IMR-90 (cell line): ENCODE measurements at regions not wholly inside any gene's neighbourhood (a gene's known extent, or its start where the extent isn't known, plus 50 kb on each side); places are given as distances from the start of the nearest gene placed in this dataset.

Source experiments
- ATAC-seq: fragments of 200-7000 bp; cut with Tn5 transposase; 2 replicates; pipeline ENCODE4 v1.9.1; 2020; ENCODE audit warnings: low read depth, mild to moderate bottlenecking, moderate library complexity
- BruUV-seq: library from RNA; stranded (reverse); fragments of 400-500 nt; replicated peaks from 2 replicates; lab custom pipeline; 2021; lab: Mats Ljungman, UMichigan
- CTCF ChIA-PET: fragments of 300-600 bp; formaldehyde crosslinking; extraction: SDS; loops from one replicate; lab custom pipeline; 2021; ENCODE audit warnings: antibody characterized with exemption; lab: Yijun Ruan, JAX
- POLR2A ChIA-PET: fragments of 300-600 bp; sonication (Branson Sonifier 250); formaldehyde crosslinking; loops from one replicate; lab custom pipeline; 2022; ENCODE audit warnings: antibody characterized with exemption; ENCODE audit not compliant: unreplicated experiment; lab: Charles Lee
- DNase-seq: peaks from one replicate; pipeline ENCODE4 v3.0.0; 2013
- H2AFZ ChIP-seq: replicated peaks from 2 replicates; pipeline ENCODE3; 2013; ENCODE audit warnings: low read length, mild to moderate bottlenecking; ENCODE audit not compliant: poor library complexity
- H2AK5ac ChIP-seq: 2 replicates; pipeline ENCODE4 v1.6.1; 2013; ENCODE audit warnings: low read depth, low read length, inconsistent platforms
- H2AK9ac ChIP-seq: replicated peaks from 2 replicates; pipeline ENCODE3; 2013; ENCODE audit warnings: mild to moderate bottlenecking, low read depth, low read length, moderate library complexity; ENCODE audit not compliant: poor library complexity
- H2BK120ac ChIP-seq: 2 replicates; pipeline ENCODE4 v1.6.1; 2013; ENCODE audit warnings: low read depth, low read length, inconsistent platforms
- H2BK15ac ChIP-seq: 3 replicates; pipeline ENCODE4 v1.6.1; 2013; ENCODE audit warnings: low read depth, low read length, inconsistent platforms
- H2BK20ac ChIP-seq: 2 replicates; pipeline ENCODE4 v1.6.1; 2013; ENCODE audit warnings: low read depth, mild to moderate bottlenecking, inconsistent platforms, low read length, moderate library complexity
- H2BK5ac ChIP-seq: 2 replicates; pipeline ENCODE4 v1.6.1; 2013; ENCODE audit warnings: mild to moderate bottlenecking, low read depth, low read length, inconsistent platforms; ENCODE audit not compliant: poor library complexity, severe bottlenecking
- H3K14ac ChIP-seq: replicated peaks from 2 replicates; pipeline ENCODE4 v1.6.1; 2013; ENCODE audit warnings: low read depth, low read length, inconsistent platforms
- H3K18ac ChIP-seq: 2 replicates; pipeline ENCODE4 v1.6.1; 2013; ENCODE audit warnings: low read depth, low read length, control low read depth
- H3K23ac ChIP-seq: 2 replicates; pipeline ENCODE4 v1.6.1; 2013; ENCODE audit warnings: low read depth, low read length, inconsistent platforms
- H3K27ac ChIP-seq: 2 replicates; pipeline ENCODE4 v1.5.1; 2013; ENCODE audit warnings: mild to moderate bottlenecking, control low read depth, low read length; ENCODE audit not compliant: insufficient read depth
- H3K27me3 ChIP-seq: 2 replicates; pipeline ENCODE4 v1.6.1; 2013; ENCODE audit warnings: low read length; ENCODE audit not compliant: control insufficient read depth, insufficient read depth
- H3K36me3 ChIP-seq: 2 replicates; pipeline ENCODE4 v1.6.1; 2013; ENCODE audit warnings: low read length, mixed read lengths; ENCODE audit not compliant: control insufficient read depth, insufficient read depth
- H3K4ac ChIP-seq: 2 replicates; pipeline ENCODE4 v1.6.1; 2013; ENCODE audit warnings: low read depth, low read length, inconsistent platforms
- H3K4me1 ChIP-seq: 2 replicates; pipeline ENCODE4 v1.6.1; 2013; ENCODE audit warnings: low read length, mixed read lengths; ENCODE audit not compliant: control insufficient read depth, insufficient read depth
- H3K4me2 ChIP-seq: 2 replicates; pipeline ENCODE4 v1.6.1; 2013; ENCODE audit warnings: low read depth, mild to moderate bottlenecking, control low read depth, low read length, moderate library complexity
- H3K4me3 ChIP-seq: 2 replicates; pipeline ENCODE4 v1.5.1; 2013; ENCODE audit warnings: low read depth, mild to moderate bottlenecking, control low read depth, low read length, moderate library complexity; ENCODE audit not compliant: insufficient read depth
- H3K56ac ChIP-seq: 2 replicates; pipeline ENCODE4 v1.6.1; 2013; ENCODE audit warnings: low read length, inconsistent platforms; ENCODE audit not compliant: insufficient read depth; ENCODE audit errors: extremely low read depth
- H3K79me1 ChIP-seq, 2 experiments: 2 replicates each; pipeline ENCODE4 v1.6.1; 2013; ENCODE audit warnings: low read length in 2 of 2, inconsistent platforms in 1 of 2, low read depth in 1 of 2
- H3K9ac ChIP-seq: 2 replicates; pipeline ENCODE4 v1.6.1; 2013; ENCODE audit warnings: low read depth, low read length, control low read depth
- H3K9me1 ChIP-seq: 2 replicates; pipeline ENCODE4 v1.6.1; 2013; ENCODE audit warnings: low read length, inconsistent platforms; ENCODE audit not compliant: insufficient read depth
- H3K9me3 ChIP-seq: 2 replicates; pipeline ENCODE4 v1.6.1; 2013; ENCODE audit warnings: low read length; ENCODE audit not compliant: control insufficient read depth, insufficient read depth
- H4K20me1 ChIP-seq: 2 replicates; pipeline ENCODE4 v1.6.1; 2013; ENCODE audit warnings: low read length, inconsistent platforms; ENCODE audit not compliant: insufficient read depth
- H4K5ac ChIP-seq: 2 replicates; pipeline ENCODE4 v1.6.1; 2013; ENCODE audit warnings: mild to moderate bottlenecking, low read depth, low read length, control low read depth
- H4K8ac ChIP-seq, 2 experiments: 2 replicates each; pipeline ENCODE4 v1.6.1; 2013; ENCODE audit warnings: low read depth in 2 of 2, low read length in 2 of 2, control low read depth in 1 of 2, inconsistent platforms in 1 of 2
- H4K91ac ChIP-seq: 2 replicates; pipeline ENCODE4 v1.6.1; 2013; ENCODE audit warnings: low read depth, low read length, inconsistent platforms; ENCODE audit not compliant: insufficient read depth
- CEBPB ChIP-seq: IDR thresholded peaks from 2 replicates; pipeline ENCODE4 v1.6.1; 2012; ENCODE audit warnings: low read depth, low read length, improper control_type of control experiment
- RFX5 ChIP-seq: IDR thresholded peaks from 2 replicates; pipeline ENCODE4 v1.8.0; 2012; ENCODE audit warnings: low read depth, mild to moderate bottlenecking, low read length, moderate library complexity
- WGBS, 2 experiments: methylation state at CpG; one replicate each; pipeline versions ENCODE4 v1.1.5 to v1.1.7; 2013; ENCODE audit warnings: missing lambda C conversion rate in 2 of 2; ENCODE audit not compliant: insufficient read length in 1 of 2; ENCODE audit errors: extremely low coverage in 2 of 2; 5-methylcytosine and 5-hydroxymethylcytosine counted together
- dilution Hi-C: fragments of 300-500 bp; cut with HindIII; formaldehyde crosslinking; loops from one replicate; pipeline ENCODE4 v1.14.3; 2018; ENCODE audit warnings: low sequenced_read_pairs; ENCODE audit not compliant: unreplicated experiment
- in situ Hi-C: fragments of 300-500 bp; cut with MboI; formaldehyde crosslinking; loops from 3 replicates; pipeline ENCODE4 v1.14.3; 2019; ENCODE audit warnings: low sequenced_read_pairs, inconsistent platforms, mixed read lengths
- intact Hi-C: fragments of 100-400 bp; cut with micrococcal nuclease; formaldehyde crosslinking; loops from 2 replicates; pipeline ENCODE4 v1.10.0; 2022
- TF ChIP-seq, protein P1 (sequence below): fragments of 150-350 bp; IDR thresholded peaks from 2 replicates; pipeline ENCODE4 v1.6.1; 2016; ENCODE audit warnings: low read depth, mild to moderate bottlenecking, low read length, moderate library complexity, borderline replicate concordance

DNA sequence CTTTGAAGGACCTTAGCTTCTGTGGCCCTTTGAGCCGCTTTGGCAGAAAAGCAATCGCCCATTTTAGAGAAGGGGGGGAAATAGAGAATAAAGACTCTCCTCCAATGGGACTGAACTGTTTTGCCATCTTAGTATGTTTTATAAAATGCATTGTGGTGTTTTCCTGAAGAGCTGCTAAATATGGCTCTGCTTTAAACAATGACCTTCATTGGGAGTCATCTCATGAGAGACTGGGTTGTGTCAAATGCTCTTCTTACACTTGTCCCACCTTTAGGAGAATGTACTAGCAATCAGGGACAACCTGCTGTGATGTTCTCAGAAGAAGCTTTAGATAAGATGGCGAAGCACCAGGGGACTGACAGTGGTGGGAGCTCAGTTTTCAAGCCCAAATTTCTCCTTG lies 418.9 kb upstream of the POU3F3 start:
- Histone ChIP-seq H3K56ac (no peak overlapping the region), H3K23ac (no peak overlapping the region), H3K4me1 (no peaks in the 10 kb centered on the region), H4K8ac (no peak overlapping the region), H3K9ac (no peak overlapping the region), H2AK9ac (no peak overlapping the region), H4K20me1 (no peaks in the 10 kb centered on the region), H3K27ac (no peak overlapping the region), H3K27me3 (no peaks in the 10 kb centered on the region), H2AK5ac (no peak overlapping the region), H3K9me3 (no peaks in the 10 kb centered on the region), H3K14ac (no peak overlapping the region), H4K91ac (no peak overlapping the region), H2BK20ac (no peak overlapping the region), H3K79me1 (no peaks in the 10 kb centered on the region), H2BK5ac (no peak overlapping the region), H2BK15ac (no peak overlapping the region), H3K4ac (no peak overlapping the region), H3K4me3 (no peak overlapping the region), H3K18ac (no peak overlapping the region), H2BK120ac (no peak overlapping the region), H3K4me2 (no peak overlapping the region), H3K36me3 (no peaks in the 10 kb centered on the region), H2AFZ (no peak overlapping the region), H4K5ac (no peak overlapping the region), H3K9me1 (no peaks in the 10 kb centered on the region)
- dilution Hi-C loops (no loop called here), in situ Hi-C loops (no loop called here), intact Hi-C loops (no loop called here)
- no TSS peak for BruUV-seq
- no CpG with 5 or more reads among the region's 3 CpGs for WGBS, 2 experiments
- no peak for DNase-seq
- TF ChIP-seq CEBPB: no peak
- no peak for TF ChIP-seq RFX5
- TF ChIP-seq, protein P1, sequence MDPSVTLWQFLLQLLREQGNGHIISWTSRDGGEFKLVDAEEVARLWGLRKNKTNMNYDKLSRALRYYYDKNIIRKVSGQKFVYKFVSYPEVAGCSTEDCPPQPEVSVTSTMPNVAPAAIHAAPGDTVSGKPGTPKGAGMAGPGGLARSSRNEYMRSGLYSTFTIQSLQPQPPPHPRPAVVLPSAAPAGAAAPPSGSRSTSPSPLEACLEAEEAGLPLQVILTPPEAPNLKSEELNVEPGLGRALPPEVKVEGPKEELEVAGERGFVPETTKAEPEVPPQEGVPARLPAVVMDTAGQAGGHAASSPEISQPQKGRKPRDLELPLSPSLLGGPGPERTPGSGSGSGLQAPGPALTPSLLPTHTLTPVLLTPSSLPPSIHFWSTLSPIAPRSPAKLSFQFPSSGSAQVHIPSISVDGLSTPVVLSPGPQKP: no peak
- ChIA-PET CTCF (no interaction called here), POLR2A (no interaction called here)
- no peak for ATAC-seq
